RPMI7951 (cell line): ENCODE measurements at regions not wholly inside any gene's neighbourhood (a gene's known extent, or its start where the extent isn't known, plus 50 kb on each side); places are given as distances from the start of the nearest gene placed in this dataset.
"Not testable (repeated sequence)": the region's sequence is repeated elsewhere in the genome, so short reads cannot be mapped to it uniquely, and the experiment has no call there.

Experiments
- DNase-seq: peaks from one replicate; pipeline ENCODE4 v3.0.0-alpha.2; 2012; ENCODE audit warnings: low read depth

GRCh38 chr10:44278837-44279324 lies 106.0 kb downstream of the CXCL12 start:
- peak; percentile 89 for DNase-seq

GRCh38 chr10:44268435-44268948 lies 116.4 kb downstream of the CXCL12 start:
- DNase-seq: not testable (repeated sequence)

- no peak for DNase-seq
Observed at GRCh38 chr10:44267007-44267406, 117.9 kb downstream of the CXCL12 start.

GRCh38 chr10:44264244-44264643 lies 120.7 kb downstream of the CXCL12 start:
- peak; percentile 24 for DNase-seq

- no peak for DNase-seq
Observed at GRCh38 chr10:44263771-44264170, 121.1 kb downstream of the CXCL12 start.

GRCh38 chr10:44262551-44263251 lies 122.2 kb downstream of the CXCL12 start:
- DNase-seq: no peak

GRCh38 chr10:44261710-44262455 lies 123.0 kb downstream of the CXCL12 start:
- DNase-seq: peak; percentile 72

- peak; percentile 42 for DNase-seq
Observed at GRCh38 chr10:44261296-44261695, 123.6 kb downstream of the CXCL12 start.

- DNase-seq: peak; percentile 65
Observed at GRCh38 chr10:44260286-44260928, 124.5 kb downstream of the CXCL12 start.

GRCh38 chr10:44259090-44259874 lies 125.6 kb downstream of the CXCL12 start:
- no peak for DNase-seq

GRCh38 chr10:44258460-44259089 lies 126.3 kb downstream of the CXCL12 start:
- no peak for DNase-seq

- DNase-seq: no peak
Observed at GRCh38 chr10:44258019-44258418, 126.9 kb downstream of the CXCL12 start.

GRCh38 chr10:44253769-44254462 lies 131.0 kb downstream of the CXCL12 start:
- peak; percentile 85 for DNase-seq

GRCh38 chr10:44252631-44253030 lies 132.3 kb downstream of the CXCL12 start:
- DNase-seq: not testable (repeated sequence)

- DNase-seq: not testable (repeated sequence)
Observed at GRCh38 chr10:44249933-44250332, 135.0 kb downstream of the CXCL12 start.

- DNase-seq: peak; percentile 42
Observed at GRCh38 chr10:44249490-44249889, 135.4 kb downstream of the CXCL12 start.

GRCh38 chr10:44246700-44247099 lies 138.2 kb downstream of the CXCL12 start:
- not testable (repeated sequence) for DNase-seq

GRCh38 chr10:44246287-44246686 lies 138.6 kb downstream of the CXCL12 start:
- DNase-seq: not testable (repeated sequence)

- DNase-seq: no peak
Observed at GRCh38 chr10:44245601-44245938, 139.3 kb downstream of the CXCL12 start.
